ENCODE measurements at regions not wholly inside any gene's neighbourhood (a gene's known extent, or its start where the extent isn't known, plus 50 kb on each side); places are given as distances from the start of the nearest gene placed in this dataset.

GRCh38 chr7:94222516-94222915 lies 172.2 kb upstream of the COL1A2 start:
- DNase-seq (ENCODE audit: extremely low read depth, low read depth, low spot score) = no peak

DNA sequence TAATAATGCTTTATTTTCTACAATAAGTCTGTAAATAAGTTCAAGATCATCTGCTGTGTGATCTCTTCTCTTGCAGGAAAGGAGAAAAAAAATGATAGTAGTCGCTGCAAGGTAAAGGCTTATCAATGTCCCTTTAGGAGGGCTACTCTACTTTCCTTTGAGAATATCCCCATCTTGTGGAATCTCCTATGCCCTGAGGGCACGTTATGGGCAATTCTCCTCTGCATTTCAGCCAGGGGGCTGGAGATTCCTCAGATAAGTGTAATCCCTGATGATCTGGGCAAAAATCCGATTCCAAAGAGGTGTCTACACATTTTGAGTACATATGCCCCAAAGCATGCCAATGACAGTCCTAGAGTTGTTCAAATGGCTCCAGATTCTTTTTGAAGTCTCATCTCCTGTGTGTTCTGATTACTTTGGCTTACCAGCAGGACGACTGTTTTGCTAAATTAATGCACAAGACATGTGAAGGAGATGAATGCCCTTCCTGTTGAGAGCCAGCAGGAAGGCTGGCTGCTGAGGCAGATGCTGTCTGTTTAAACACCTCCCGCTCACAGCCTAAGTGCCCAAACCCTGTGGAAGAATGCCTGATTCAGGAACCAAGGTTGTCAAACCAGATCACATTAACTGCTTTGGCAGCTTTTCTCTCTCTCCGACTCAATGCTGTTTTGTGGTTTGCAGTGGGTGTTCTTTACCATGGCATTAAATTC lies 171.2 kb upstream of the COL1A2 start:
- peak; percentile 37 for DNase-seq (ENCODE audit: extremely low read depth, low read depth, low spot score)

- no peak for DNase-seq (ENCODE audit: extremely low read depth, low read depth, low spot score)
Observed at GRCh38 chr7:94228223-94228622, 166.5 kb upstream of the COL1A2 start.

GRCh38 chr7:94228678-94229077 lies 166.0 kb upstream of the COL1A2 start:
- no peak for DNase-seq (ENCODE audit: extremely low read depth, low read depth, low spot score)

GRCh38 chr7:94231305-94231704 lies 163.4 kb upstream of the COL1A2 start:
- no peak for DNase-seq (ENCODE audit: extremely low read depth, low read depth, low spot score)

DNA sequence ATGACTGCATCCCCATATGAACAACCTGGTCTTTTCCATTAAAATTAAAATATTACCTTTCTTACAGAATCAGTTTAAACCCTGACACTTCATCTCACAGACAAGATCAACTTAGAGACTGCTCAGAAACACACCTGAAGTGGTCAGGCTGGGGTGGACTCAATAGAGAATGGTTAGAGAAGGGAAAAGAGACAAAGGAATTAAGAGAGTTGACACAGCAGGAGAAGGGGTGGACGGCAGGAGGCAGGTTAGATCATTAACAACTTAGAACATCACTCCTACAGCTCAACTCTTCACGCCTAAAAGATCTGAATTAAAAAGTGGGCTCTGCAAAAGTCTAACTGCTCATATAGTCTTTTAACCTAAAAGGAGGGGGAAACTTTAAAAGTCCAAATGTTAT lies 157.7 kb upstream of the COL1A2 start:
- no peak for DNase-seq (ENCODE audit: extremely low read depth, low read depth, low spot score)

- no peak for DNase-seq (ENCODE audit: extremely low read depth, low read depth, low spot score)
Observed at GRCh38 chr7:94237417-94237816, 157.3 kb upstream of the COL1A2 start.

GRCh38 chr7:94239661-94240234 lies 154.9 kb upstream of the COL1A2 start:
- no peak for DNase-seq (ENCODE audit: extremely low read depth, low read depth, low spot score)

- no peak for DNase-seq (ENCODE audit: extremely low read depth, low read depth, low spot score)
Observed at GRCh38 chr7:94240902-94241301, 153.8 kb upstream of the COL1A2 start.

DNA sequence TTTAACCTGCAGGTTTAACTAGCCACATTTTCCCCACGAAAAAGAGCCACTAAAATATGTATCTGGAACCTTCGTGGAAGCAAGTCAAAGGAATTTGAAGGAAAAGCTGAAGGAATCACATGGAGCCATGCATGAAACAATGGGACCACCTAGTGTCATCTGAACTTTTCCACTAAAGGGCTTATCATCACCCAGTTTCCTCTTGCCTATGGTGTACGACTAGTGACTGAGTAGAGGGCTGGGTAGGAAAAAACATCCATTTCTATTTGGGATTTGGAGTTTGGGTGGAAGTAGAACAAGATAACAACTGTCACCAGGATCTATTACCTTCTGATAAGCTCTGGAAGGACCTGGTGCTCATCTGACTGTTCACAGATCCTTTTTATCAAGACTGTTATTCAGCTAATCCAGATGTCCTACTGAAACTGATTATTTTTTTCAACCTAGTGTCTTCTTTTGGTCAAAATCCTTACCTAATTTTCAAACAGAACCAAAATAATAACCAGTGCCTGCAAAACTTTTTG lies 153.2 kb upstream of the COL1A2 start:
- DNase-seq (ENCODE audit: extremely low read depth, low read depth, low spot score) = no peak

GRCh38 chr7:94243066-94243711 lies 151.5 kb upstream of the COL1A2 start:
- DNase-seq (ENCODE audit: extremely low read depth, low read depth, low spot score) = no peak

GRCh38 chr7:94244760-94245159 lies 149.9 kb upstream of the COL1A2 start:
- no peak for DNase-seq (ENCODE audit: extremely low read depth, low read depth, low spot score)

GRCh38 chr7:94245500-94245899 lies 149.2 kb upstream of the COL1A2 start:
- DNase-seq (ENCODE audit: extremely low read depth, low read depth, low spot score) = no peak

DNA sequence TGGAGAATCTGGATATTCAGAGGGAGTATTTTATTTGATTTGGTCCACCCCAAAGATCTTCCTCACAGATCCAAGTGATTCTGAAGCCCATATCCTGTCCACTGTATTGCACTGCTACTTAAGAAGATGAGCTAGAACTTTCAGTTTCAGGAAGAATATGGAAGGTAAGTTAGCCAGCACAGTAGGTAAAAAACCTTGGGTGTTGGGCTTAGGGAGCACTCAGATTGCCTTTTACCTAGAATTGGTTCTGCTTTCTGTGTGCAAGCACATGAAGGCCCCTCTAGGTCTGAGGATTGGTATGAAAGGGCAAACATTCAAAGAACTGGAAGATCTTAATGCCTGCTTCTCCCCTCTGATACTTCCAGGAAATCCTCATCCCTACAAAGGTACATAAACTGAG lies 146.7 kb upstream of the COL1A2 start:
- DNase-seq (ENCODE audit: extremely low read depth, low read depth, low spot score) = no peak

GRCh38 chr7:94249631-94250030 lies 145.1 kb upstream of the COL1A2 start:
- DNase-seq (ENCODE audit: extremely low read depth, low read depth, low spot score) = no peak

- DNase-seq (ENCODE audit: extremely low read depth, low read depth, low spot score) = no peak
Observed at GRCh38 chr7:94250124-94250523, 144.6 kb upstream of the COL1A2 start.

- no peak for DNase-seq (ENCODE audit: extremely low read depth, low read depth, low spot score)
Observed at GRCh38 chr7:94250987-94251386, 143.7 kb upstream of the COL1A2 start.

DNA sequence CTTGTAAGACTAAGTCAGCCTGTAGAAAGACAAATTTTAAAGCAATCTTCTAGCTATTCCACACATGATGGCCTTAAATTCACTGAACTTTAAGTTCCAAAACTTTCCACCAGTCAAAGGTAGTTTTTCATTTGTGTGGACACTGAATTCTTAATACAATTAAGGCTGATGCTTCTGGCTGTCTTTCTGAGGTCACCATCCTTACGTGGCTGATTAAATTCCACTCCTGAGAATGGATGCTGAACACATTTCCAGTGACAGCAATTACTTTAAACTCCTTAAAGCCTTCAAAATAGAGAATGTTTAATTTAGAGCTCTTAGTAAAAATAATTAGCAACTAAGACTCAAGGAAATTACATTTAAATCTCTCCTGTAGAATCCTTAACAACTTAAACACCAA lies 142.6 kb upstream of the COL1A2 start:
- no peak for DNase-seq (ENCODE audit: extremely low read depth, low read depth, low spot score)

DNA sequence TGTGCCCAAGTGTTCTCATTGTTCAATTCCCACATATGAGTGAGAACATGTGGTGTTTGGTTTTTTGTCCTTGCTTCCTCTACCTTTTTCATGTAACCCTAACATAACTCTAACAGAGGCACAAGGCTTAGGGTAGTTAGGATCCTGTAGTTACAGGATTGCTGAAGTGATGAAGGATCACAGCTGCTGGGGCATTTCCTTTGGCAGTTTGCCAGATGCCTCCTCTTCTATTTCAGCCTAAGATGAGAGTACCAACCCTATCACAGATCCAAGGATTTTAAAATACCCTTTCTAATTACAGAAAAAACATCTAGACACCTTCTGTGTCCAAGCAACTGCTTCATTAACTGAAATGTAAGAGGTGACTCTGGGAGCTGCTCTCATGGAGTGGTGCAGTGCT lies 141.7 kb upstream of the COL1A2 start:
- DNase-seq (ENCODE audit: extremely low read depth, low read depth, low spot score) = no peak

- no peak for DNase-seq (ENCODE audit: extremely low read depth, low read depth, low spot score)
Observed at GRCh38 chr7:94253686-94254085, 141.0 kb upstream of the COL1A2 start.

- no peak for DNase-seq (ENCODE audit: extremely low read depth, low read depth, low spot score)
Observed at GRCh38 chr7:94258418-94259300, 136.0 kb upstream of the COL1A2 start.

All from glomerular endothelial cell (primary cell).